CD4-positive, alpha-beta T cell treated with Interleukin-21 for 1 hour (primary cell): ENCODE measurements at regions not wholly inside any gene's neighbourhood (a gene's known extent, or its start where the extent isn't known, plus 50 kb on each side); places are given as distances from the start of the nearest gene placed in this dataset.
"Not testable (repeated sequence)": the region's sequence is repeated elsewhere in the genome, so short reads cannot be mapped to it uniquely, and the experiment has no call there.

ENCODE experiments used
- DNase-seq: peaks from one replicate; pipeline ENCODE4 v3.0.0-alpha.2; 2020

- no peak for DNase-seq
These were observed 632.0 kb upstream of the SPRY2 start for GRCh38 chr13:80972857-80973478.

- no peak for DNase-seq
These were observed 624.2 kb upstream of the SPRY2 start for GRCh38 chr13:80965097-80965496.

GRCh38 chr13:80962855-80963254 lies 621.9 kb upstream of the SPRY2 start:
- no peak for DNase-seq

GRCh38 chr13:80962173-80962572 lies 621.2 kb upstream of the SPRY2 start:
- DNase-seq = no peak

- DNase-seq = no peak
These were observed 616.2 kb upstream of the SPRY2 start for GRCh38 chr13:80957019-80957655.

- DNase-seq = no peak
These were observed 614.6 kb upstream of the SPRY2 start for GRCh38 chr13:80955501-80955900.

GRCh38 chr13:80952158-80952557 lies 611.2 kb upstream of the SPRY2 start:
- no peak for DNase-seq

- DNase-seq = no peak
These were observed 605.3 kb upstream of the SPRY2 start for GRCh38 chr13:80946008-80946802.

- no peak for DNase-seq
These were observed 604.4 kb upstream of the SPRY2 start for GRCh38 chr13:80945328-80945727.

GRCh38 chr13:80939581-80939980 lies 598.7 kb upstream of the SPRY2 start:
- no peak for DNase-seq

- no peak for DNase-seq
These were observed 590.8 kb upstream of the SPRY2 start for GRCh38 chr13:80931766-80932165.

- no peak for DNase-seq
These were observed 590.2 kb upstream of the SPRY2 start for GRCh38 chr13:80931118-80931517.

GRCh38 chr13:80928241-80928640 lies 587.3 kb upstream of the SPRY2 start:
- no peak for DNase-seq

- DNase-seq = not testable (repeated sequence)
These were observed 585.1 kb upstream of the SPRY2 start for GRCh38 chr13:80926024-80926423.

- no peak for DNase-seq
These were observed 583.7 kb upstream of the SPRY2 start for GRCh38 chr13:80924596-80924995.

- no peak for DNase-seq
These were observed 583.0 kb upstream of the SPRY2 start for GRCh38 chr13:80923907-80924306.

- no peak for DNase-seq
These were observed 581.0 kb upstream of the SPRY2 start for GRCh38 chr13:80921971-80922370.

GRCh38 chr13:80921541-80921940 lies 580.6 kb upstream of the SPRY2 start:
- DNase-seq = no peak

- no peak for DNase-seq
These were observed 565.9 kb upstream of the SPRY2 start for GRCh38 chr13:80906860-80907259.

- no peak for DNase-seq
These were observed 563.5 kb upstream of the SPRY2 start for GRCh38 chr13:80904386-80904785.

GRCh38 chr13:80903911-80904310 lies 563.0 kb upstream of the SPRY2 start:
- DNase-seq = no peak

GRCh38 chr13:80901530-80901929 lies 560.6 kb upstream of the SPRY2 start:
- DNase-seq = no peak

GRCh38 chr13:80901111-80901510 lies 560.2 kb upstream of the SPRY2 start:
- DNase-seq = no peak

GRCh38 chr13:80900561-80900960 lies 559.6 kb upstream of the SPRY2 start:
- DNase-seq = no peak
